Karpas-422 (cell line): ENCODE measurements at regions not wholly inside any gene's neighbourhood (a gene's known extent, or its start where the extent isn't known, plus 50 kb on each side); places are given as distances from the start of the nearest gene placed in this dataset.

ENCODE experiments used
- DNase-seq: peaks from one replicate; pipeline ENCODE4 v3.0.0-alpha.2; 2015
- H2AFZ ChIP-seq: fragments of 200-600 bp; sonication (generic); 2 replicates; pipeline ENCODE4 v1.6.1; 2014; ENCODE audit warnings: antibody characterized with exemption, low read length, mixed read lengths
- H3K27ac ChIP-seq: fragments of 200-600 bp; sonication (generic); 2 replicates; pipeline ENCODE4 v1.5.1; 2014; ENCODE audit warnings: mild to moderate bottlenecking, low read length, moderate library complexity
- H3K27me3 ChIP-seq: fragments of 200-600 bp; sonication (generic); 2 replicates; pipeline ENCODE4 v1.6.1; 2014; ENCODE audit warnings: low read length, mixed read lengths
- H3K36me3 ChIP-seq: fragments of 200-600 bp; sonication (generic); 2 replicates; pipeline ENCODE4 v1.6.1; 2014; ENCODE audit warnings: low read length, mixed read lengths; ENCODE audit not compliant: insufficient read depth
- H3K4me1 ChIP-seq: fragments of 200-600 bp; sonication (generic); 2 replicates; pipeline ENCODE4 v1.6.1; 2014; ENCODE audit warnings: mild to moderate bottlenecking, low read length, mixed read lengths
- H3K4me2 ChIP-seq: fragments of 200-600 bp; sonication (generic); 2 replicates; pipeline ENCODE4 v1.6.1; 2014; ENCODE audit warnings: low read length, low read depth, mild to moderate bottlenecking; ENCODE audit not compliant: poor library complexity, severe bottlenecking
- H3K4me3 ChIP-seq: fragments of 200-600 bp; sonication (generic); 2 replicates; pipeline ENCODE4 v1.5.1; 2014; ENCODE audit warnings: mild to moderate bottlenecking, antibody characterized with exemption, low read length, mixed read lengths
- H3K79me2 ChIP-seq: fragments of 200-600 bp; sonication (generic); 2 replicates; pipeline ENCODE4 v1.6.1; 2014; ENCODE audit warnings: mild to moderate bottlenecking, low read length, mixed read lengths
- H3K9ac ChIP-seq: fragments of 200-600 bp; sonication (generic); 2 replicates; pipeline ENCODE4 v1.6.0; 2014; ENCODE audit warnings: low read length
- H3K9me2 ChIP-seq: fragments of 200-600 bp; sonication (generic), shearing (Covaris generic); replicated peaks from 2 replicates; pipeline ENCODE4 v1.6.0; 2014; ENCODE audit warnings: mild to moderate bottlenecking, low read length, moderate library complexity; ENCODE audit not compliant: insufficient read depth
- H3K9me3 ChIP-seq: fragments of 300-700, 200-600 bp; sonication (generic); 2 replicates; pipeline ENCODE4 v1.6.1; 2014; ENCODE audit warnings: low read length, mixed read lengths
- H4K20me1 ChIP-seq: fragments of 200-600 bp; sonication (generic); 2 replicates; pipeline ENCODE4 v1.6.1; 2014; ENCODE audit warnings: mild to moderate bottlenecking, antibody characterized with exemption, low read length, low read depth; ENCODE audit not compliant: insufficient read depth

DNA sequence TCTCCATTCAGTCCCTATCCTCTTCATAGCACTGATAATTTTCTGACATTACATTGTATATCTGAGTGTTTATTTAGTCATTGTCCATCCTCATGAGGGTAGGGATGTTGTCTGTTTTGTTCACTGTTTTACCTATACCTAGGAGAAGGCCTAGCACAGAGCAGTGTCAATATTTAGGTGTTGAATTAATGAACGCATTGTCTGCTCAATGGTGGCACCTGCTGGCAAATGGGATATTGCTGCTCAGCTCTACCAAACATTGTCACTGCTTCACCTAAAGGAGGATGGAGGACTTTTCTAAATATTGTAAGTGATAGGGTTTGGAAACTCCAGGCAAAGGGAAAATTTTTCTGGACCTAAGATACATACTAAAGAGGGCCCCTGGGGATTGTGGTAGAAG lies 243.9 kb downstream of the RRAGC start:
- Histone ChIP-seq H3K9ac (no peak overlapping the region), H3K9me3 (peaks cover 4% of the 10 kb centered on the region; the same call in 1 of the 2 replicates), H2AFZ (no peak overlapping the region), H3K4me1 (no peaks in the 10 kb centered on the region), H3K27me3 (no peaks in the 10 kb centered on the region), H3K4me3 (no peak overlapping the region), H3K79me2 (no peaks in the 10 kb centered on the region), H3K27ac (no peak overlapping the region), H3K36me3 (no peaks in the 10 kb centered on the region), H3K9me2 (no peaks in the 10 kb centered on the region), H3K4me2 (no peak overlapping the region), H4K20me1 (no peaks in the 10 kb centered on the region)
- peak; percentile 46 for DNase-seq

DNA sequence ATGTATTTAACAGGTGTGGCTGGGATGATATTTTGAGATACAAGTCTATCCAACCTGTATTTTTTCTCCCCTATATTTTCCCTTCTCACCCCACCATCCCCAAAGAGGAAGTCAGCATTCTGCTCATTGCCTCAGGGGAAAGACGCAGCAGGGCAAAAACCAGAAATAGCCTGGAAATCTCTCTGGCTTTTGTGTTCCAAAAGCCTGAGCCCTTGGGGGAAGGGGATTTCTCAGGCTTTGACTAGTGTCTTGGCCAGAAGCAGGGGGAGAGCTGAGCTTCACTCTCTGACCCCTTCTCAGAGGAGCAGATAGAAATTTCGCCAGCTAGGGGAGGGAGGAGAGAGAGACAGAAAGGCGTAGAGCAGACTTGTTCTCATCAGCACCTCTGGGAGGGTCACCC lies 244.7 kb downstream of the RRAGC start:
- Histone ChIP-seq H3K27me3 (no peaks in the 10 kb centered on the region), H3K9me3 (peaks cover 4% of the 10 kb centered on the region; the same call in 1 of the 2 replicates), H2AFZ (no peak overlapping the region), H3K4me1 (no peaks in the 10 kb centered on the region), H3K9ac (no peak overlapping the region), H3K36me3 (no peaks in the 10 kb centered on the region), H3K4me3 (no peak overlapping the region), H4K20me1 (no peaks in the 10 kb centered on the region), H3K9me2 (no peaks in the 10 kb centered on the region), H3K27ac (no peak overlapping the region), H3K79me2 (no peaks in the 10 kb centered on the region), H3K4me2 (no peak overlapping the region)
- no peak for DNase-seq

- Histone ChIP-seq H3K9ac (no peak overlapping the region), H3K9me2 (no peaks in the 10 kb centered on the region), H3K36me3 (no peaks in the 10 kb centered on the region), H4K20me1 (no peaks in the 10 kb centered on the region), H3K9me3 (peaks cover 4% of the 10 kb centered on the region; the same call in 1 of the 2 replicates), H3K4me3 (no peak overlapping the region), H3K79me2 (no peaks in the 10 kb centered on the region), H3K4me1 (no peaks in the 10 kb centered on the region), H3K27ac (no peak overlapping the region), H3K27me3 (no peaks in the 10 kb centered on the region), H3K4me2 (no peak overlapping the region), H2AFZ (no peak overlapping the region)
- no peak for DNase-seq
These were observed 245.6 kb downstream of the RRAGC start for GRCh38 chr1:38613996-38614395.

DNA sequence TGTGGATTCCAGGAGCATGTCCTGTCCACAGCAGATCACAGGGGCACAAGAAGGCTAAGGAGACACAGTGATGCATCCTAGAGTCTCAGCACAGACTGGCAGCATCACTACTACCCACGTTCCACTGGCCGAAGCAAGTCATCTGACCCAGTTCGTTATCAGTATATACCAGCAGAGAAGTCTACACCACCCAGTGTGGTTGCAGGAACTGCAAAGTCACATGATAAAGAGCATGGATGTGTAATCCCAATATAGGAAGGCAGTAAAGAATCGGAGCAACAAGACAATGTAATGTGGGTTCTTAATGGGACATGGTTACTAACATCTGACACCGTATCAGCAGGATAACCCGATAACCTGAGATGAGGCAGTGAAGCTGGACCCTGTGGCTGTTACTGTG lies 246.6 kb downstream of the RRAGC start:
- H3K4me1 ChIP-seq, result no peaks in the 10 kb centered on the region
- H3K9ac ChIP-seq, result no peak overlapping the region
- no peak overlapping the region for H3K27ac ChIP-seq
- H3K9me3 ChIP-seq, result peaks cover 4% of the 10 kb centered on the region; the same call in 1 of the 2 replicates
- H3K4me2 ChIP-seq, result no peak overlapping the region
- no peaks in the 10 kb centered on the region for H4K20me1 ChIP-seq
- no peak overlapping the region for H3K4me3 ChIP-seq
- no peaks in the 10 kb centered on the region for H3K9me2 ChIP-seq
- H3K79me2 ChIP-seq, result no peaks in the 10 kb centered on the region
- H3K27me3 ChIP-seq, result no peaks in the 10 kb centered on the region
- no peak overlapping the region for H2AFZ ChIP-seq
- no peak for DNase-seq
- no peaks in the 10 kb centered on the region for H3K36me3 ChIP-seq

- no peak overlapping the region for H2AFZ ChIP-seq
- no peak overlapping the region for H3K4me3 ChIP-seq
- H3K4me1 ChIP-seq, result no peaks in the 10 kb centered on the region
- no peaks in the 10 kb centered on the region for H3K79me2 ChIP-seq
- no peak overlapping the region for H3K4me2 ChIP-seq
- H3K9ac ChIP-seq, result no peak overlapping the region
- H3K27ac ChIP-seq, result no peak overlapping the region
- H3K36me3 ChIP-seq, result no peaks in the 10 kb centered on the region
- DNase-seq, result no peak
- no peaks in the 10 kb centered on the region for H3K9me2 ChIP-seq
- no peaks in the 10 kb centered on the region for H4K20me1 ChIP-seq
- H3K27me3 ChIP-seq, result no peaks in the 10 kb centered on the region
- peaks cover 4% of the 10 kb centered on the region; the same call in 1 of the 2 replicates for H3K9me3 ChIP-seq
These were observed 247.8 kb downstream of the RRAGC start for GRCh38 chr1:38611664-38612211.

GRCh38 chr1:38609166-38610025 lies 250.2 kb downstream of the RRAGC start:
- H3K9ac ChIP-seq, result no peak overlapping the region
- DNase-seq, result no peak
- no peaks in the 10 kb centered on the region for H3K9me2 ChIP-seq
- H3K4me1 ChIP-seq, result no peaks in the 10 kb centered on the region
- H4K20me1 ChIP-seq, result no peaks in the 10 kb centered on the region
- no peak overlapping the region for H3K4me3 ChIP-seq
- H3K27me3 ChIP-seq, result no peaks in the 10 kb centered on the region
- H3K79me2 ChIP-seq, result no peaks in the 10 kb centered on the region
- no peak overlapping the region for H3K27ac ChIP-seq
- H3K4me2 ChIP-seq, result no peak overlapping the region
- no peak overlapping the region for H2AFZ ChIP-seq
- no peaks in the 10 kb centered on the region for H3K9me3 ChIP-seq
- H3K36me3 ChIP-seq, result no peaks in the 10 kb centered on the region

- H3K9me2 ChIP-seq, result no peaks in the 10 kb centered on the region
- peak; percentile 72 for DNase-seq
- no peak overlapping the region for H2AFZ ChIP-seq
These were observed 251.2 kb downstream of the RRAGC start for GRCh38 chr1:38608202-38608864.

DNA sequence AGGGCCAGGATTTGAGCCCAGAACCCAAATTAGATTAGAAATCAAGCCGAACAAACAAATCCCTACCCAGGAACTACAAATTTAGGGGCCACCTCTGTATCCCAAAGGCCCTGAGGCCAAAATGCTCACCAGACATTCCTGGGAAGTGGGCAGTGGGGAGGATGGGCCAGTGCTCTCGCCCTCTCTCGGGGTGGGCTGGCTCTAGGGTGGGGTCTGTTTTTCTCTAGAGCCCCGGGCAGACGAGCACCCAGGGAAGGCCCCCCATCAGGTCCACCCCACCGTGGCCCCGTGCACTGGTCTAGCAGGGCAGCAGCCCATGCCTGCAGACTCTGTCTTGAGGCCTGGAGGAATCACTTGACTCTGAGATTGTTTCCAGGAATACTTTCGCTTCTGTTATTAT lies 252.0 kb downstream of the RRAGC start:
- Histone ChIP-seq H3K9me3 (no peaks in the 10 kb centered on the region), H3K27ac (no peak overlapping the region), H3K36me3 (no peaks in the 10 kb centered on the region), H3K9ac (no peak overlapping the region), H3K4me3 (no peak overlapping the region), H3K4me1 (no peaks in the 10 kb centered on the region), H4K20me1 (no peaks in the 10 kb centered on the region), H3K79me2 (no peaks in the 10 kb centered on the region), H2AFZ (no peak overlapping the region), H3K27me3 (no peaks in the 10 kb centered on the region), H3K4me2 (no peak overlapping the region), H3K9me2 (no peaks in the 10 kb centered on the region)
- DNase-seq, result no peak

More at GRCh38 chr1:38608202-38608864, 251.2 kb downstream of the RRAGC start:
- Histone ChIP-seq H3K27ac (no peak overlapping the region), H3K4me2 (no peak overlapping the region), H3K36me3 (no peaks in the 10 kb centered on the region), H3K79me2 (no peaks in the 10 kb centered on the region), H3K4me3 (no peak overlapping the region), H3K27me3 (no peaks in the 10 kb centered on the region), H3K4me1 (no peaks in the 10 kb centered on the region), H3K9ac (no peak overlapping the region), H4K20me1 (no peaks in the 10 kb centered on the region), H3K9me3 (no peaks in the 10 kb centered on the region)
